ENCODE measurements at regions not wholly inside any gene's neighbourhood (a gene's known extent, or its start where the extent isn't known, plus 50 kb on each side); places are given as distances from the start of the nearest gene placed in this dataset.

DNA sequence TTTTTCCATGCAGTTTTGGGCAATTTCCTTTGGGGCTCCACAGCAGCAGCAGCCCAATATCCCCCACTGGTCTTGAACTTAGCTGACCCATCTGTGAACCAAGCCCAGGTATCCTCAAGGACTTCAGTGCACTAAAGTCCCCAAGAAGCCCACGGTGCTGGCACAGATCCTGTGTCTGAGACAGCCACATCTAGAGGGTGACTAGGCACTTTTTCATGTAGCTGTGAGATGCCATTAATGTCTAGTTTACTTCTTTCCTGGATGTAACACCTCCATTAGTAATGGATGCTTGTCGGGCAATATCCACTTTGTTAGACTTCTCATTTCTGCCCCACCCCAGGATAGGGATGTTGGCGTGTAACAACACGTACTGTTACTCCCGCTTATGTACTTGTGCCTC is 117.9 kb downstream of the GPCPD1 start:
- Histone ChIP-seq H3K4me3 (no peak overlapping the region), H3K9me3 (replicated peaks) (peaks cover 23% of the 10 kb centered on the region), H3K36me3 (no peaks in the 10 kb centered on the region), H3K27ac (replicated peaks) (no peak overlapping the region), H3K4me1 (no peaks in the 10 kb centered on the region), H3K27me3 (ENCODE audit: low read depth) (no peaks in the 10 kb centered on the region)
- TF ChIP-seq, protein P1, sequence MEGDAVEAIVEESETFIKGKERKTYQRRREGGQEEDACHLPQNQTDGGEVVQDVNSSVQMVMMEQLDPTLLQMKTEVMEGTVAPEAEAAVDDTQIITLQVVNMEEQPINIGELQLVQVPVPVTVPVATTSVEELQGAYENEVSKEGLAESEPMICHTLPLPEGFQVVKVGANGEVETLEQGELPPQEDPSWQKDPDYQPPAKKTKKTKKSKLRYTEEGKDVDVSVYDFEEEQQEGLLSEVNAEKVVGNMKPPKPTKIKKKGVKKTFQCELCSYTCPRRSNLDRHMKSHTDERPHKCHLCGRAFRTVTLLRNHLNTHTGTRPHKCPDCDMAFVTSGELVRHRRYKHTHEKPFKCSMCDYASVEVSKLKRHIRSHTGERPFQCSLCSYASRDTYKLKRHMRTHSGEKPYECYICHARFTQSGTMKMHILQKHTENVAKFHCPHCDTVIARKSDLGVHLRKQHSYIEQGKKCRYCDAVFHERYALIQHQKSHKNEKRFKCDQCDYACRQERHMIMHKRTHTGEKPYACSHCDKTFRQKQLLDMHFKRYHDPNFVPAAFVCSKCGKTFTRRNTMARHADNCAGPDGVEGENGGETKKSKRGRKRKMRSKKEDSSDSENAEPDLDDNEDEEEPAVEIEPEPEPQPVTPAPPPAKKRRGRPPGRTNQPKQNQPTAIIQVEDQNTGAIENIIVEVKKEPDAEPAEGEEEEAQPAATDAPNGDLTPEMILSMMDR (IDR thresholded peaks at IDR 0.05; ENCODE audit: borderline replicate concordance) = no peak
- intact Hi-C loops (cut with micrococcal nuclease) = no loop called here
- DNase-seq = no peak

DNA sequence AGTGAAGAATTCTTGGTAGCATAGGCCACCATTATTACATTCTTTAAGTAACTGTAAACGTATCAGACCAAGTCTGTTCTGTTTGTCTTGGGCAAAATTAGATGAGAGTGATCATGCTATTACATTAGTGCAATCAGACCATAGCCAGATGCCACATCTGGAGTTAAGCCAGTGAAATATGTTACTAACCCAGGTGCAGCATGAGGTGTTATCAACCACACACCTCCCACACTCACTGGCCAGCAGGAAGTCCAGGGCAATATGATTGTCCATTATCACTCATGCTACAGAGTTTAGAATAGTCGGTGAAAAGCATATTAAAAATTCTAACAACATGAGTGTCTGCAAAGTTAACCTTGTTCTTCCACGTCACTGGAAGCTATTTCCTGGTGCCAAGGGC is 119.4 kb downstream of the GPCPD1 start:
- Histone ChIP-seq H3K9me3 (replicated peaks) (peaks cover 23% of the 10 kb centered on the region), H3K36me3 (no peaks in the 10 kb centered on the region), H3K4me1 (no peaks in the 10 kb centered on the region), H3K4me3 (no peak overlapping the region), H3K27me3 (ENCODE audit: low read depth) (no peaks in the 10 kb centered on the region), H3K27ac (replicated peaks) (no peak overlapping the region)
- intact Hi-C loops (cut with micrococcal nuclease) = no loop called here
- no peak for DNase-seq
- TF ChIP-seq, protein P1 (IDR thresholded peaks at IDR 0.05; ENCODE audit: borderline replicate concordance) = no peak

DNA sequence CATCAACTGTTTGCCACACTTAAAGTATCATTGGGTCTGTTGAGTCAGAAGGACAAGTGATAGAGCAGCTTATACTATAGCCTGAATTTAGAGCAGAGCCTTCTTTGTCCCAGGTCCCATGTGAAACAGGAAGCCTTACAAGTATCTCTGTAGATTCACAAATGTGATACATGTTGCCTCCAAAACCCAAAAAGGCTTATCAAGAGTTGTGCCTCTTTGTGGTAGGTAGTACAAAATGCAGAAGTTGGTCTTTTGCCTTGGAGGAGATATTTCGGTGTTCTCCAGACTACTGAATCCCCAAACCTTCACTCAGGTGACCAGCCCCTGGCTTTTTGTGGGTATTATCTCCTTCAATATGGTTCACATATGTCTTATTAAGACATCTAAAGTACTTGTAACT is 121.2 kb downstream of the GPCPD1 start:
- no peak for DNase-seq
- TF ChIP-seq, protein P1 (IDR thresholded peaks at IDR 0.05; ENCODE audit: borderline replicate concordance) = no peak
- intact Hi-C loops (cut with micrococcal nuclease) = no loop called here
- H3K4me3 ChIP-seq = no peak overlapping the region
- H3K9me3 ChIP-seq (replicated peaks) = peaks cover 13% of the 10 kb centered on the region
- H3K27ac ChIP-seq (replicated peaks) = no peak overlapping the region
- H3K4me1 ChIP-seq = no peaks in the 10 kb centered on the region
- no peaks in the 10 kb centered on the region for H3K36me3 ChIP-seq
- peaks cover under 1% of the 10 kb centered on the region for H3K27me3 ChIP-seq (ENCODE audit: low read depth)

DNA sequence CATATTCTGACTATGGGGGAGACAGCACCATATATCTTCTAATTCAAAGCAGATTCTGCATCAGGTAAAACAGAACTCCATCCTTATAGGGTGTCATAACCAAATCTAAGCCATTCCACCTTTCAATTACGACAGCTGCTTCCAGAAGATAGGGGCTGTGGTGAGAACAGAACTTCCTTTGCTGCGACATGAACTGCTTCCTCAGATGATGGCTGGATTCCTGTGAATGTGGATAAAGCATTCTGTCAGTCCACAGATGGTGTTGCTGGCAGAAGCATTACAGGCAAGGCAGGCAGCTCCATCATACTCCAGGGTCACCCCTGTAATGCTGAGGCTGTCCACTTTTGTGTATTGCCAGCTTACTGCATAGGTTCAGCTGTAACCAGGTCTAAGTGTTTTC is 122.0 kb downstream of the GPCPD1 start:
- intact Hi-C loops (cut with micrococcal nuclease) = no loop called here
- Histone ChIP-seq H3K4me3 (no peak overlapping the region), H3K4me1 (no peaks in the 10 kb centered on the region), H3K27me3 (ENCODE audit: low read depth) (peaks cover 7% of the 10 kb centered on the region), H3K9me3 (replicated peaks) (peaks cover 6% of the 10 kb centered on the region), H3K36me3 (no peaks in the 10 kb centered on the region), H3K27ac (replicated peaks) (no peak overlapping the region)
- TF ChIP-seq, protein P1 (IDR thresholded peaks at IDR 0.05; ENCODE audit: borderline replicate concordance) = no peak
- no peak for DNase-seq

DNA sequence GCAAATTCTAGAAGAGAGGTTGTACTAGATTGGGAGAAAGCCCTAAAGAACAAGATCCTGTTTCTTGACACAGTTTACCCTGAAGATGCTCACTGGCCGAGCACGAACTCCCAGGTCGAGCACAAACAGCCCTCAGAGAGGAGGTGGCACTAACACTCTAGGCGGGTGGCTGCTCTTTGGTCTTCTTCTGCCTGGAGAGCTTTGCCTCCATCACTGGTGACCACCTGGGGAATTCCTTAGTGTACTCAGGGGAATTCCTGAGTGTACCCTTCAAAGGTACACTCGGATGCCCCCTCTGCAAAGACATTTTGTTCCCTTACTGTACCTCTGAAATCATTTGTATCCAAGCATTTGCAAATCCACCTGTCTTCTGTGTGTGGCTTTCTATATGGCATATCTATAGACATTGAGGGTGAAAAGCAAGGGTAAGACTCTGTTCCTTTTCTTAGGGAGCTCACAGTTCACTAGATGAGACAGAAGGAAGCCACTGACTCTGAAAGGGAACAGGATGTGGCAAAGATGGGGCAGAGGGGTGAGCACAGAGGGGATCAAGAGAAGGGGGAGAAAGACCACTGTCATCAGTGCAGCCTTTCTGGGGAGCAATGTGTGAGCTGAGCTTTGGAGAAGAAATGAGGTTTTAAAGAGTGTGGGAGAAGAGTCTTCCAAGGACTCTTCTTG is 124.3 kb downstream of the GPCPD1 start:
- intact Hi-C loops (cut with micrococcal nuclease) = no loop called here

More for the DNA sequence above, 124.3 kb downstream of the GPCPD1 start:
- no peaks in the 10 kb centered on the region for H3K4me1 ChIP-seq
- no peak for DNase-seq
- TF ChIP-seq, protein P1 (IDR thresholded peaks at IDR 0.05; ENCODE audit: borderline replicate concordance) = no peak
- no peak overlapping the region for H3K27ac ChIP-seq (replicated peaks)
- H3K27me3 ChIP-seq (ENCODE audit: low read depth) = peaks cover 15% of the 10 kb centered on the region
- H3K9me3 ChIP-seq (replicated peaks) = no peaks in the 10 kb centered on the region
- H3K36me3 ChIP-seq = no peaks in the 10 kb centered on the region
- no peak overlapping the region for H3K4me3 ChIP-seq
